CD4-positive, alpha-beta T cell treated with Interferon alpha-2 for 1 hour (primary cell): ENCODE measurements at regions not wholly inside any gene's neighbourhood (a gene's known extent, or its start where the extent isn't known, plus 50 kb on each side); places are given as distances from the start of the nearest gene placed in this dataset.

Source experiments
- DNase-seq, 2 donors: peaks; one replicate each; pipeline ENCODE4 v3.0.0-alpha.2; 2020 to 2022

GRCh38 chr1:199759268-199759730, 268.2 kb upstream of the NR5A2 start:
- no peak for DNase-seq

GRCh38 chr1:199762572-199762971, 264.9 kb upstream of the NR5A2 start:
- DNase-seq: no peak

- no peak for DNase-seq
Measured at GRCh38 chr1:199766218-199766792, 261.2 kb upstream of the NR5A2 start.

DNA sequence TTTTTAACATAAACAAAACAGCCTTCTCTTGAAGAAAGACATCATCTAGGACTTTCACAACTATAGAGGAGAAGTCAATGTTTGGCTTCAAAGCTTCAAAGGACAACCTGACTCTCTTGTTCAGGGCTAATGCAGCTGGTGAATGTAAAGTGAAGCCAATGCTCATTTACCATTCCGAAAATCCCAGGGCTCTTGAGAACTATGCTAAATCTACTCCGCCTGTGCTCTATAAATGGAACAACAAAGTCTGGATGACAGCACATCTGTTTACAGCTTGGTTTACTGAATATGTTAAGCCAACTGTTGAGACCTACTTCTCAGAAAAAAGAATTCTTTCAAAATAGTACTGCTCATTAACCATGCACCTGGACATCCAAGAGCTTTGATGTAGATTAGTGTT, 259.8 kb upstream of the NR5A2 start:
- DNase-seq: no peak

DNA sequence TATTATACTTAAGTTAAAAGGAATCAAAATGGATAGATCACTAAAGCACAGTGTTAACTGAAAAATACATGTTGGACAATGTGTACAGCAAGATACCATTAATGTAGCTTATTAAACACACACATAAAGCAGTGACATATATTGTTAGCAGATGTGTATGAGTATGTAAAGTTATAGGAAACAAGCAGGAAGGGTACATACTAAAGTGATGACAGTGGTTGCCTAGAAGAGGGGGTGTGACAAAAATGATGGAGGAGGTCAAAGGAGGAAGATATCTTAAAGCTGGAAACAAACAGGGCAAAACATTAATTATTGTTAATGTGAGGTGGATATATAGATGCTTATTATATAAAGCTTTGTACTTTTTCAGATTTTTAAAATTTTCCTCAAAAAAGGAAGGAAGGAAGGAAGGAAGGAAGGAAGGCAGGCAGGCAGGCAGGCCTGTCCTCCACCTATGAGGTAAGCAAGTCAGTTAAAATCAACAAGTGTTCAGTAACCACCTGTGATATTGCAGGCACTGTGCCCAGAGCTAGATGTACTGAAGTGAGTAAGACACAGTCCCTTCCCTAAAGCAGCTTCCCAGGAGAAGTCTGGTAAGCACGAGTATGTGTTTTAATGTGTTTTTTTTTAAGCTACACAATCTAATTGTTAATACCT, 252.9 kb upstream of the NR5A2 start:
- no peak for DNase-seq

DNA sequence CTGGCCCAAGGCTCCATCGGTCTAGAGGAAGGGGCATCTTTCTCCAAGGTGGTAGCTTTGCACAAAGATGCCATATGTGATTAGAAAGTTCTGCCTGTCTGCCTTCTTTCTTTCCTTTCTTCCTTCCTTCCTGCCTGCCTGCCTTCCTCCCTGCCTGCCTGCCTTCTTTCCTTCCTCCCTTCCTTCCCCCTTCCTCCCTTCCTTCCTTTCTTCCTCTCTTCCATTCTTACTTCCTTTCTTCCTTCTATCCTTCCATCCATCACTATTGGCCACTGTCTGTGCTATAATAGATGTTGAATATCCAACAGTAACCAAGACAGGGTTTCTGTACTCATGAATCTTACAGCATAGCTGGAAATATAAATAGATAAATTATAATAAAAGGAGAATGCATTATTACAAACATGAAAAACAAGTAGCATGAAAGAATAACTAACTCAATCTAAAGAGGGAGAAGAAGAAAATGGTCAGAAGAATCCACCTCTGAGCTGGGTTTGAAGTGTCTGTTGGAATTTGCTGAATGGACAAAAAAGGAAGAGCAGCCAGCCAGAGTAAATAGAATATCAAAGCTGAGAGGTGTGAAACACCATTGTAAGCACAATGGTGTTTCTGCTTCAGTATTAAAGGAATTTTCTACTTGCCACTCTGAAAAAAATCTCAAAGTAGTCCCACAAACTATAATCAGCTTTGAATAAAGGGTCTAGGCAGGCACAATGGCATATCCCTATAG, 250.6 kb upstream of the NR5A2 start:
- no peak for DNase-seq

DNA sequence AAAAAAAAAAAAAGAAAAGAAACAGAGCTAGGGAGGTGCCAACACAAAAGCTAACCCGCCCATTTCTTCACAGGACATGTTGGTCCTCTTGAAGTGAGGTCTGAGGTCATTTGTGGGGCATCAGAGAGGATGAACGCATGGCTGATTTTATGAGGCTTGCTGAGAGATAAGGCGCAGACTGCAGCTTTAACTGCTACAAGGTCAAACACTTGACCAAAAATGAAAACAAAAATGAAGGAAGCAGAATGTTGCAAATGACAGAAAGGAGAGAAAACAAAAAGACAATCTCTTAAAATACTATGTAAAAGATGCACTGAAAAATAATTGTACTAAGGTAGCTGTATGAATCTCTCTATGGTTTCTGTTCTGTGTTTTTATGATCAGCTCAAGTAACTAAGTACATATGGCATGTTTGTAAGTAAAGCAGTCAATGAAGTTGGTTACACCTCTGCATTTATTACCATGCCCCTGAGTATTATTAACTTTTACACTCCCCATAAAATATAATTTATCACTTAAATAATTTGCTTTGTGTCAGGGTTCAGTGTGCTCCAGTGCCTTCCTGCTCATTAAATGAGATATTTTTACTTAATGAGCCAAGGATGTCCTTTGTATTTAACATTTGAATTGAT, 249.1 kb upstream of the NR5A2 start:
- no peak for DNase-seq

- DNase-seq: no peak
Measured at GRCh38 chr1:199780091-199780490, 247.4 kb upstream of the NR5A2 start.

GRCh38 chr1:199780948-199781670, 246.4 kb upstream of the NR5A2 start:
- DNase-seq: no peak

DNA sequence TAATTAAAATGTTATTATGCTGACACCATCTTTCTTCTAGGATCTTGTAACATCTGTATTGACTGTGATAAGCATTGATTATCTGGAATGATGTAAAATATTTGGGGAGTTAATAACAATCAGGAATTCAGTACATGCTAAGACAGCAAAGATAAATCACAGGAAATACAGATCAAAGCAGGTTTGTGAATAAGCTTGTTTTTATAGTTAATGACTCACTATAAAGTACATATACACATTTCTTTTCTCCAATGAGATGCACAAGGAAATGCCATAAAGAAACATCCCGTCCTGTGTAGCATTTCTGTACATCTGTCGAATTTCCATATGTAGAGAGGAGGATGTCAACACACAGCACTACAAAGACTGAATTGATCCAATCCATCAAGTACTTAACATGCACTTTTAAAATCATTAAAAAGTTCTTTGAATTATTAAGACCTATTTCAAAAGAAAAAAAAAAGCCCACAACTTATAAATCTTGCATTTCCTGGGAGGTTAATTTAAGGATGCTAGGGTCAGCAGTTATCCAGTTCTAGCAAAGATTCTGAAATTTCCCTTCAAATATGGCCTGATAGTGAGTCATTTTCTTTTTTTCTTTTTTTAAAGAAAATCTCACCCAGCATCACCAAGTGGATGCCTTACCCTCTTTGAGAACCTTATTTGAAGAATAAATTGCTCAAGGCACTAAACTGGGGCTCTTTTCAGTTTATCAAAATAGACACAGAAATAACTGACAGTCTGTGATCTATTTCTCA, 243.2 kb upstream of the NR5A2 start:
- no peak for DNase-seq

- DNase-seq: no peak
Measured at GRCh38 chr1:199786695-199787094, 240.8 kb upstream of the NR5A2 start.

- no peak for DNase-seq
Measured at GRCh38 chr1:199789141-199789540, 238.4 kb upstream of the NR5A2 start.

DNA sequence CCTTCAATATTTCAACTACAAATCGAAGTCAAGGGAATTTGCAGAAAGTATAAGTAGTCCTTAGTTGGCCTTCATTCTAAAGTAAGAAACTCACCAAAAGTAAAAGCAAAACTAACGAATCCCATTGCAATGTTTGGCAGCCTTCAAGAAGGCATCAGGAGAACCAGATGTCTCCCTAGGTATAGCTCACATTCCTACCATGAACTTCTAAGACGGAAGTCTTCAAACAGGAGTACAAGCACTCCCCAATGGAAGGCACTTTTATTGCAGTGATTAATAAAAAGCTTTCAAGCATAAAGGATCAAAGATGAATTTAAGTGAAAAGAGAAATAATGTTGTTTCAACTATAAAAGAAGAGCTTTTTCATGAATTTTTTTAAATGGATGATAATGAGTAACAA, 236.0 kb upstream of the NR5A2 start:
- DNase-seq: no peak

DNA sequence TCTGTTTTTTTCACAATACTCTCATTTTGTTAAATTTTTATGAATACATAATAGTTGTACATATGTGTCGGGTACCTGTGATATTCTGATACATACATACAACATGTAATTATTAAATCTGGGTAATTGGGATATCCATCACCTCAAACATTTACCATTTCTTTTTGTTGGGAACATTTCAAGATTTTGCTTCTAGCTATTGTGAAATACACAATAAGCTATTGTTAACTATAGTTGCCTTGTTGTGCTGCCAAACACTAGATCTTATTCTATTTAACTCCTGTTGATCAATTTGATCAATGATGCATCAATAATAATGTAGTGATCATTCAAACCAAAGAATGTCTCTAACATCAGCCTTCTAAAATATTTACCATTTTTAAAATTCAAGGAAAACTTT, 234.6 kb upstream of the NR5A2 start:
- no peak for DNase-seq

DNA sequence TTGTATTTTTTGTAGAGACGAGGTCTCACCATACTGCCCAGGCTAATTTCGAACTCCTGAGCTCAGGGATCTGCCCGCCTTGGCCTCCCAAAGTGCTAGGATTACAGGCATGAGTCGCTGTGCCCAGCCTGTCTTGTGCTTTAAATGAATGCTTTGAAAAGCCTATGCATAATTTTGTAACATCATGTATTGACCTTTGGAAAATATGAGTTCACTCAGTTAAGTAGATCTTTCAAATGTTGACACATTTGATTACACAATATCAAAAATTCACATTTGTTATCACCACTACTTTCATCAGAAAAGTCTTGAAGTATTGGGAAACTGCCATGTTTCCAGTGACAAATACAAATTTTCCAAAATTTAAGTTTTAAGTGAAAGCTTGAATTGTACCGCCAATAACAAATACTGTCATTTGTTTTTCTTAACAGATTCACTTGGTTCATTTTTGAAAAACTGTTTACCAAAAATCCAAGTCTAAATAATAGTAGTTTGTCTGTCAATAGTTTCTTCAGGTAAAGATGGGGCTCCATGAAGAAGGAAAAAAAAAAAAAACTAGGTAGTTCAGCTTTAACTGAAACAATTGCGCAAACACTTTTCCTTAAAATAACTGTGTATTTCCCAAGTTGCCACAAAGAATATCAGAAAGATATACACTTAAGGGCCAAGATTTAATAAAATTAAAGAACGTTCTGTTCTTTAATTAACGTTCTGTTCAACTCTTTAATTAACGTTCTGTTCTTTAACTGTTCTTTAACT, 233.2 kb upstream of the NR5A2 start:
- DNase-seq: no peak

GRCh38 chr1:199799116-199799515, 228.4 kb upstream of the NR5A2 start:
- no peak for DNase-seq

DNA sequence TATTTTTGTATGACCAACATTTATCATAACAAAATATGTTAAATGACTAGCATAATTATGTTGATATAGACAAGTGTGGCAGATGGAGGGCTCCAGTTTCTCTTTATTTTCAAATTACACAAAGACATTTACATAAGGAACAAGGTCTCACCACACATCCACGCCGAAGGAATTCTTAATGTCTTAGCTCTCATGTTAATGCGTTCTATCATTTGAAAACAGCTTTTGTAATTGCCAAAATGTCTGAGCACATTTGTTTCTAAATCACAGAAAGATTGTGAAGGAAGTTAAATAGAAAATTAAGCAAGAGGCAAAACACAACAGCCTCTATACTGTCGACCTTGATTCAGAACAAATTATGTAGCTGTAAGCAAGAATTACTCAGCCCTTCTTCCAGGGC, 223.0 kb upstream of the NR5A2 start:
- DNase-seq: no peak

DNA sequence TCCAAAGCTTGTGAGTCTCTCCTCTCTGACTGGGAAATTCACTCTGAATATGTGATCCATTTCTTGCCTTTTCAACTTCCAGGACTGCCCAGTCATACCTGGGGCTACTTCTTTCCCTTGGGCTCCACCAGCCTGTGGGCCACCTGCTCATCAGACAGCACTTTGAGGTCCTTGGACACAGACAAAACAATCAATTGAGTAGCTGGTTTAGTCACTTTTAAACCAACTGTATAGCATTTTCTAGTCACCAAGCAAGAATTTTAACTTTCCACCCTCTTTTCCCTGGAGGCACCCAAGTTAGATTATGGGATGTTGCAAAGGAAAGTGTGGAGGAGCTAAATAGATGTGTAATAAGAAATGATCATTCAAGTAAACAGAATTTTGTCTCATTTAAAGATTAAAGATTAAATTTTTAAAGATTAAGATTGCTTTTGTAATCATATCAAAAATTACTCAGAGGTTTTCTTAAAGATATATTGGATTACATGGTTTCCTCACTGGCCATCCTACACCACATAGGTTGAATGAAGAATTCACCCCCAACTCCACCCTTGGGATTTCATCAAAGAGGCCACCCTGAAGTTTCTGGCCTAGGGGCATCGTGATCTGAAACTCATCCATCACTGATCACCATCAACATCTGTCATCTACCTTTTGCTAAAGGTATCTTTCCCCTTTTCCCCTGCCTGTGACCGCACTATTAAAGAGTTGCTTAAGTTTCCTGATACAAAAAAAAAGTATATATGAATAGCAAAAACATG, 219.2 kb upstream of the NR5A2 start:
- DNase-seq: no peak

GRCh38 chr1:199809311-199809710, 218.2 kb upstream of the NR5A2 start:
- DNase-seq: no peak

- no peak for DNase-seq
Measured at GRCh38 chr1:199811163-199811562, 216.3 kb upstream of the NR5A2 start.

- DNase-seq: no peak
Measured at GRCh38 chr1:199813198-199813597, 214.3 kb upstream of the NR5A2 start.
